HEK293 (cell line): ENCODE measurements at regions not wholly inside any gene's neighbourhood (a gene's known extent, or its start where the extent isn't known, plus 50 kb on each side); places are given as distances from the start of the nearest gene placed in this dataset.

Experiments
- CTCF ChIA-PET: fragments of 350-600 bp; formaldehyde crosslinking; extraction: SDS; loops from one replicate; lab custom pipeline; 2021; ENCODE audit warnings: antibody characterized with exemption; lab: Yijun Ruan, JAX
- POLR2A ChIA-PET: fragments of 300-600 bp; formaldehyde crosslinking; extraction: SDS; loops from one replicate; lab custom pipeline; 2020; ENCODE audit warnings: antibody characterized with exemption, inconsistent platforms; lab: Yijun Ruan, JAX
- H3K27ac ChIP-seq: fragments of 200-500 bp; sonication (Bioruptor generic); 2 replicates; pipeline ENCODE4 v1.5.1; 2014; ENCODE audit warnings: low read depth, low read length, control low read depth, inconsistent platforms; ENCODE audit errors: extremely low read depth
- H3K36me3 ChIP-seq, 2 experiments: fragments of 200-500 bp in 1 of 2; sonication (Bioruptor generic) in 1 of 2; 1 replicate in 1 of 2; 2 replicates in 1 of 2; pipeline ENCODE4 v1.5.1; 2014 to 2017; ENCODE audit warnings: inconsistent platforms in 2 of 2, low read length in 2 of 2; ENCODE audit not compliant: control insufficient read depth in 2 of 2, insufficient read depth in 1 of 2
- H3K4me1 ChIP-seq: fragments of 200-500 bp; sonication (Bioruptor generic); 2 replicates; pipeline ENCODE4 v1.5.1; 2014; ENCODE audit warnings: mild to moderate bottlenecking, low read length, inconsistent platforms; ENCODE audit not compliant: control insufficient read depth, insufficient read depth
- H3K4me3 ChIP-seq: 2 replicates; pipeline ENCODE4 v1.5.1; 2011; ENCODE audit warnings: low read depth, mild to moderate bottlenecking, control low read depth, low read length, moderate library complexity
- H3K9me3 ChIP-seq: fragments of 200-500 bp; sonication (Bioruptor generic); 2 replicates; pipeline ENCODE4 v1.5.1; 2014; ENCODE audit warnings: low read depth, low read length, inconsistent platforms; ENCODE audit not compliant: control insufficient read depth, insufficient read depth
- SALL2 ChIP-seq: fragments of 450-650 bp; formaldehyde crosslinking; IDR thresholded peaks from 2 replicates; pipeline ENCODE4 v1.5.0; 2017; ENCODE audit warnings: missing biosample characterization, mild to moderate bottlenecking, missing genetic modification characterization, borderline replicate concordance
- ZBTB17 ChIP-seq: fragments of 450-650 bp; formaldehyde crosslinking; IDR thresholded peaks from 2 replicates; pipeline ENCODE4 v1.5.1; 2016; ENCODE audit warnings: missing biosample characterization, missing genetic modification characterization
- ZNF248 ChIP-seq: fragments of 450-650 bp; formaldehyde crosslinking; IDR thresholded peaks from 2 replicates; pipeline ENCODE4 v1.5.1; 2017; ENCODE audit warnings: missing biosample characterization, missing genetic modification characterization
- ZNF266 ChIP-seq: fragments of 450-650 bp; formaldehyde crosslinking; IDR thresholded peaks from 2 replicates; pipeline ENCODE4 v1.5.1; 2016; ENCODE audit warnings: missing biosample characterization, missing genetic modification characterization, low read depth
- ZNF548 ChIP-seq: fragments of 450-650 bp; formaldehyde crosslinking; IDR thresholded peaks from 2 replicates; pipeline ENCODE4 v1.5.1; 2016; ENCODE audit warnings: missing biosample characterization, missing genetic modification characterization
- ZNF549 ChIP-seq: fragments of 450-650 bp; IDR thresholded peaks from 2 replicates; pipeline ENCODE4 v1.5.1; 2018; ENCODE audit warnings: missing biosample characterization, missing genetic modification characterization, mild to moderate bottlenecking, inconsistent platforms, moderate library complexity
- ZNF664 ChIP-seq: fragments of 450-650 bp; formaldehyde crosslinking; IDR thresholded peaks from 2 replicates; pipeline ENCODE4 v1.5.1; 2016; ENCODE audit warnings: missing biosample characterization, missing genetic modification characterization
- ZNF670 ChIP-seq: fragments of 450-650 bp; formaldehyde crosslinking; IDR thresholded peaks from 2 replicates; pipeline ENCODE4 v1.5.1; 2016; ENCODE audit warnings: missing biosample characterization, missing genetic modification characterization, low read depth
- ZNF701 ChIP-seq: fragments of 450-650 bp; formaldehyde crosslinking; IDR thresholded peaks from 2 replicates; pipeline ENCODE4 v1.5.1; 2016; ENCODE audit warnings: missing biosample characterization, missing genetic modification characterization
- TF ChIP-seq, protein P1 (sequence below): fragments of 450-650 bp; formaldehyde crosslinking; IDR thresholded peaks from 2 replicates; pipeline ENCODE4 v1.5.1; 2016; ENCODE audit warnings: missing biosample characterization, missing genetic modification characterization
- TF ChIP-seq, protein P2 (sequence below): fragments of 450-650 bp; formaldehyde crosslinking; IDR thresholded peaks from 2 replicates; pipeline ENCODE4 v1.5.1; 2016; ENCODE audit warnings: missing biosample characterization, missing genetic modification characterization
- TF ChIP-seq, protein P3 (sequence below): fragments of 450-650 bp; formaldehyde crosslinking; IDR thresholded peaks from 2 replicates; pipeline ENCODE4 v1.5.1; 2016; ENCODE audit warnings: missing biosample characterization, missing genetic modification characterization
- TF ChIP-seq, protein P4 (sequence below): fragments of 450-650 bp; formaldehyde crosslinking; IDR thresholded peaks from 2 replicates; pipeline ENCODE4 v1.5.1; 2016; ENCODE audit warnings: missing biosample characterization, missing genetic modification characterization
- TF ChIP-seq, protein P5 (sequence below): fragments of 450-650 bp; formaldehyde crosslinking; IDR thresholded peaks from 2 replicates; pipeline ENCODE4 v1.5.1; 2017; ENCODE audit warnings: missing biosample characterization, missing genetic modification characterization
- TF ChIP-seq, protein P6 (sequence below): fragments of 450-650 bp; formaldehyde crosslinking; IDR thresholded peaks from 2 replicates; pipeline ENCODE4 v1.5.1; 2016; ENCODE audit warnings: missing biosample characterization, missing genetic modification characterization, borderline replicate concordance
- TF ChIP-seq, protein P7 (sequence below): fragments of 450-650 bp; formaldehyde crosslinking; IDR thresholded peaks from 2 replicates; pipeline ENCODE4 v1.5.1; 2016; ENCODE audit warnings: missing biosample characterization, missing genetic modification characterization, borderline replicate concordance
- TF ChIP-seq, protein P8 (sequence below): fragments of 450-650 bp; formaldehyde crosslinking; IDR thresholded peaks from 2 replicates; pipeline ENCODE4 v1.5.1; 2016; ENCODE audit warnings: missing biosample characterization, missing genetic modification characterization

DNA sequence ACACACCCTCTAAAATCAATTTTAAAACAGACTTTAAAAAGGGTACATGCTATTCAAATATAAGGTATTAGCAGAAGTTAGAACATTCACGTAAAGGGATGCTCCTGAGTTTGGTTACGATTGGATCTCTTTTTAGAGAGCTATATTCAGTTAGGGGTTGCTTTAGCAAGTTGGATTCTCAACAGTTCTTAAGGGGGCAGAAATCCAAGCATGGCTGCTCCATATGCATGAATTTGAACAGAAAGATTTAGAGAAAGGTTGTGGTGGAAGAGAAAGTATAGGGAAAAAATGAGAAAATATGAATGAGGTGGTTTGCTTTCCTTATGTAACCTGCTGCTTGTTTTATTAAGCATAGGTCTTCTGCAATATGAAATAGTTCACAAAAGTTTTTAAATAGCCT lies 855.1 kb downstream of the SORCS1 start:
- Histone ChIP-seq H3K36me3 (no peaks in the 10 kb centered on the region), H3K4me3 (no peak overlapping the region), H3K4me1 (no peaks in the 10 kb centered on the region), H3K27ac (no peak overlapping the region), H3K9me3 (no peaks in the 10 kb centered on the region)
- POLR2A ChIA-PET: no interaction called here
- CTCF ChIA-PET: no interaction called here
- no peak for TF ChIP-seq ZNF670
- TF ChIP-seq, protein P1, sequence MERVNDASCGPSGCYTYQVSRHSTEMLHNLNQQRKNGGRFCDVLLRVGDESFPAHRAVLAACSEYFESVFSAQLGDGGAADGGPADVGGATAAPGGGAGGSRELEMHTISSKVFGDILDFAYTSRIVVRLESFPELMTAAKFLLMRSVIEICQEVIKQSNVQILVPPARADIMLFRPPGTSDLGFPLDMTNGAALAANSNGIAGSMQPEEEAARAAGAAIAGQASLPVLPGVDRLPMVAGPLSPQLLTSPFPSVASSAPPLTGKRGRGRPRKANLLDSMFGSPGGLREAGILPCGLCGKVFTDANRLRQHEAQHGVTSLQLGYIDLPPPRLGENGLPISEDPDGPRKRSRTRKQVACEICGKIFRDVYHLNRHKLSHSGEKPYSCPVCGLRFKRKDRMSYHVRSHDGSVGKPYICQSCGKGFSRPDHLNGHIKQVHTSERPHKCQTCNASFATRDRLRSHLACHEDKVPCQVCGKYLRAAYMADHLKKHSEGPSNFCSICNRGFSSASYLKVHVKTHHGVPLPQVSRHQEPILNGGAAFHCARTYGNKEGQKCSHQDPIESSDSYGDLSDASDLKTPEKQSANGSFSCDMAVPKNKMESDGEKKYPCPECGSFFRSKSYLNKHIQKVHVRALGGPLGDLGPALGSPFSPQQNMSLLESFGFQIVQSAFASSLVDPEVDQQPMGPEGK (tag by site-specific recombination): no peak
- TF ChIP-seq, protein P2, sequence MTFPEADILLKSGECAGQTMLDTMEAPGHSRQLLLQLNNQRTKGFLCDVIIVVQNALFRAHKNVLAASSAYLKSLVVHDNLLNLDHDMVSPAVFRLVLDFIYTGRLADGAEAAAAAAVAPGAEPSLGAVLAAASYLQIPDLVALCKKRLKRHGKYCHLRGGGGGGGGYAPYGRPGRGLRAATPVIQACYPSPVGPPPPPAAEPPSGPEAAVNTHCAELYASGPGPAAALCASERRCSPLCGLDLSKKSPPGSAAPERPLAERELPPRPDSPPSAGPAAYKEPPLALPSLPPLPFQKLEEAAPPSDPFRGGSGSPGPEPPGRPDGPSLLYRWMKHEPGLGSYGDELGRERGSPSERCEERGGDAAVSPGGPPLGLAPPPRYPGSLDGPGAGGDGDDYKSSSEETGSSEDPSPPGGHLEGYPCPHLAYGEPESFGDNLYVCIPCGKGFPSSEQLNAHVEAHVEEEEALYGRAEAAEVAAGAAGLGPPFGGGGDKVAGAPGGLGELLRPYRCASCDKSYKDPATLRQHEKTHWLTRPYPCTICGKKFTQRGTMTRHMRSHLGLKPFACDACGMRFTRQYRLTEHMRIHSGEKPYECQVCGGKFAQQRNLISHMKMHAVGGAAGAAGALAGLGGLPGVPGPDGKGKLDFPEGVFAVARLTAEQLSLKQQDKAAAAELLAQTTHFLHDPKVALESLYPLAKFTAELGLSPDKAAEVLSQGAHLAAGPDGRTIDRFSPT (tag by site-specific recombination): no peak
- TF ChIP-seq ZNF548 (tag by site-specific recombination): no peak
- TF ChIP-seq, protein P3, sequence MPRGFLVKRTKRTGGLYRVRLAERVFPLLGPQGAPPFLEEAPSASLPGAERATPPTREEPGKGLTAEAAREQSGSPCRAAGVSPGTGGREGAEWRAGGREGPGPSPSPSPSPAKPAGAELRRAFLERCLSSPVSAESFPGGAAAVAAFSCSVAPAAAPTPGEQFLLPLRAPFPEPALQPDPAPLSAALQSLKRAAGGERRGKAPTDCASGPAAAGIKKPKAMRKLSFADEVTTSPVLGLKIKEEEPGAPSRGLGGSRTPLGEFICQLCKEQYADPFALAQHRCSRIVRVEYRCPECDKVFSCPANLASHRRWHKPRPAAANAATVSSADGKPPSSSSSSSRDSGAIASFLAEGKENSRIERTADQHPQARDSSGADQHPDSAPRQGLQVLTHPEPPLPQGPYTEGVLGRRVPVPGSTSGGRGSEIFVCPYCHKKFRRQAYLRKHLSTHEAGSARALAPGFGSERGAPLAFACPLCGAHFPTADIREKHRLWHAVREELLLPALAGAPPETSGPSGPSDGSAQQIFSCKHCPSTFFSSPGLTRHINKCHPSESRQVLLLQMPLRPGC (tag by site-specific recombination): no peak
- TF ChIP-seq, protein P4, sequence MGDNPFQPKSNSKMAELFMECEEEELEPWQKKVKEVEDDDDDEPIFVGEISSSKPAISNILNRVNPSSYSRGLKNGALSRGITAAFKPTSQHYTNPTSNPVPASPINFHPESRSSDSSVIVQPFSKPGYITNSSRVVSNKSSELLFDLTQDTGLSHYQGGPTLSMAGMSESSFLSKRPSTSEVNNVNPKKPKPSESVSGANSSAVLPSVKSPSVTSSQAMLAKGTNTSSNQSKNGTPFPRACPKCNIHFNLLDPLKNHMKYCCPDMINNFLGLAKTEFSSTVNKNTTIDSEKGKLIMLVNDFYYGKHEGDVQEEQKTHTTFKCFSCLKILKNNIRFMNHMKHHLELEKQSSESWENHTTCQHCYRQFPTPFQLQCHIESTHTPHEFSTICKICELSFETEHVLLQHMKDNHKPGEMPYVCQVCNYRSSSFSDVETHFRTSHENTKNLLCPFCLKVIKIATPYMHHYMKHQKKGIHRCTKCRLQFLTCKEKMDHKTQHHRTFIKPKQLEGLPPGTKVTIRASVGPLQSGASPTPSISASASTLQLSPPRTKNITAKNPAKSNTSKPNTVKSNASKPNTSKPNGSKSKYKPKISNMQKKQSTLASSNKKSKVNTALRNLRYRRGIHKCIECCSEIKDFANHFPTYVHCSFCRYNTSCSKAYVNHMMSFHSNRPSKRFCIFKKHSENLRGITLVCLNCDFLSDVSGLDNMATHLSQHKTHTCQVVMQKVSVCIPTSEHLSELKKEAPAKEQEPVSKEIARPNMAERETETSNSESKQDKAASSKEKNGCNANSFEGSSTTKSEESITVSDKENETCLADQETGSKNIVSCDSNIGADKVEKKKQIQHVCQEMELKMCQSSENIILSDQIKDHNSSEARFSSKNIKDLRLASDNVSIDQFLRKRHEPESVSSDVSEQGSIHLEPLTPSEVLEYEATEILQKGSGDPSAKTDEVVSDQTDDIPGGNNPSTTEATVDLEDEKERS (tag by site-specific recombination): no peak
- no peak for TF ChIP-seq ZNF549 (tag by site-specific recombination)
- TF ChIP-seq, protein P5, sequence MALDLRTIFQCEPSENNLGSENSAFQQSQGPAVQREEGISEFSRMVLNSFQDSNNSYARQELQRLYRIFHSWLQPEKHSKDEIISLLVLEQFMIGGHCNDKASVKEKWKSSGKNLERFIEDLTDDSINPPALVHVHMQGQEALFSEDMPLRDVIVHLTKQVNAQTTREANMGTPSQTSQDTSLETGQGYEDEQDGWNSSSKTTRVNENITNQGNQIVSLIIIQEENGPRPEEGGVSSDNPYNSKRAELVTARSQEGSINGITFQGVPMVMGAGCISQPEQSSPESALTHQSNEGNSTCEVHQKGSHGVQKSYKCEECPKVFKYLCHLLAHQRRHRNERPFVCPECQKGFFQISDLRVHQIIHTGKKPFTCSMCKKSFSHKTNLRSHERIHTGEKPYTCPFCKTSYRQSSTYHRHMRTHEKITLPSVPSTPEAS (tag by site-specific recombination): no peak
- TF ChIP-seq, protein P6, sequence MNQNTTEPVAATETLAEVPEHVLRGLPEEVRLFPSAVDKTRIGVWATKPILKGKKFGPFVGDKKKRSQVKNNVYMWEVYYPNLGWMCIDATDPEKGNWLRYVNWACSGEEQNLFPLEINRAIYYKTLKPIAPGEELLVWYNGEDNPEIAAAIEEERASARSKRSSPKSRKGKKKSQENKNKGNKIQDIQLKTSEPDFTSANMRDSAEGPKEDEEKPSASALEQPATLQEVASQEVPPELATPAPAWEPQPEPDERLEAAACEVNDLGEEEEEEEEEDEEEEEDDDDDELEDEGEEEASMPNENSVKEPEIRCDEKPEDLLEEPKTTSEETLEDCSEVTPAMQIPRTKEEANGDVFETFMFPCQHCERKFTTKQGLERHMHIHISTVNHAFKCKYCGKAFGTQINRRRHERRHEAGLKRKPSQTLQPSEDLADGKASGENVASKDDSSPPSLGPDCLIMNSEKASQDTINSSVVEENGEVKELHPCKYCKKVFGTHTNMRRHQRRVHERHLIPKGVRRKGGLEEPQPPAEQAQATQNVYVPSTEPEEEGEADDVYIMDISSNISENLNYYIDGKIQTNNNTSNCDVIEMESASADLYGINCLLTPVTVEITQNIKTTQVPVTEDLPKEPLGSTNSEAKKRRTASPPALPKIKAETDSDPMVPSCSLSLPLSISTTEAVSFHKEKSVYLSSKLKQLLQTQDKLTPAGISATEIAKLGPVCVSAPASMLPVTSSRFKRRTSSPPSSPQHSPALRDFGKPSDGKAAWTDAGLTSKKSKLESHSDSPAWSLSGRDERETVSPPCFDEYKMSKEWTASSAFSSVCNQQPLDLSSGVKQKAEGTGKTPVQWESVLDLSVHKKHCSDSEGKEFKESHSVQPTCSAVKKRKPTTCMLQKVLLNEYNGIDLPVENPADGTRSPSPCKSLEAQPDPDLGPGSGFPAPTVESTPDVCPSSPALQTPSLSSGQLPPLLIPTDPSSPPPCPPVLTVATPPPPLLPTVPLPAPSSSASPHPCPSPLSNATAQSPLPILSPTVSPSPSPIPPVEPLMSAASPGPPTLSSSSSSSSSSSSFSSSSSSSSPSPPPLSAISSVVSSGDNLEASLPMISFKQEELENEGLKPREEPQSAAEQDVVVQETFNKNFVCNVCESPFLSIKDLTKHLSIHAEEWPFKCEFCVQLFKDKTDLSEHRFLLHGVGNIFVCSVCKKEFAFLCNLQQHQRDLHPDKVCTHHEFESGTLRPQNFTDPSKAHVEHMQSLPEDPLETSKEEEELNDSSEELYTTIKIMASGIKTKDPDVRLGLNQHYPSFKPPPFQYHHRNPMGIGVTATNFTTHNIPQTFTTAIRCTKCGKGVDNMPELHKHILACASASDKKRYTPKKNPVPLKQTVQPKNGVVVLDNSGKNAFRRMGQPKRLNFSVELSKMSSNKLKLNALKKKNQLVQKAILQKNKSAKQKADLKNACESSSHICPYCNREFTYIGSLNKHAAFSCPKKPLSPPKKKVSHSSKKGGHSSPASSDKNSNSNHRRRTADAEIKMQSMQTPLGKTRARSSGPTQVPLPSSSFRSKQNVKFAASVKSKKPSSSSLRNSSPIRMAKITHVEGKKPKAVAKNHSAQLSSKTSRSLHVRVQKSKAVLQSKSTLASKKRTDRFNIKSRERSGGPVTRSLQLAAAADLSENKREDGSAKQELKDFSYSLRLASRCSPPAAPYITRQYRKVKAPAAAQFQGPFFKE (tag by site-specific recombination): no peak
- TF ChIP-seq ZNF664 (tag by site-specific recombination): no peak
- no peak for TF ChIP-seq SALL2 (tag by site-specific recombination)
- TF ChIP-seq, protein P7, sequence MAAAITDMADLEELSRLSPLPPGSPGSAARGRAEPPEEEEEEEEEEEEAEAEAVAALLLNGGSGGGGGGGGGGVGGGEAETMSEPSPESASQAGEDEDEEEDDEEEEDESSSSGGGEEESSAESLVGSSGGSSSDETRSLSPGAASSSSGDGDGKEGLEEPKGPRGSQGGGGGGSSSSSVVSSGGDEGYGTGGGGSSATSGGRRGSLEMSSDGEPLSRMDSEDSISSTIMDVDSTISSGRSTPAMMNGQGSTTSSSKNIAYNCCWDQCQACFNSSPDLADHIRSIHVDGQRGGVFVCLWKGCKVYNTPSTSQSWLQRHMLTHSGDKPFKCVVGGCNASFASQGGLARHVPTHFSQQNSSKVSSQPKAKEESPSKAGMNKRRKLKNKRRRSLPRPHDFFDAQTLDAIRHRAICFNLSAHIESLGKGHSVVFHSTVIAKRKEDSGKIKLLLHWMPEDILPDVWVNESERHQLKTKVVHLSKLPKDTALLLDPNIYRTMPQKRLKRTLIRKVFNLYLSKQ (tag by site-specific recombination): no peak
- TF ChIP-seq ZNF701 (tag by site-specific recombination): no peak
- no peak for TF ChIP-seq ZNF248
- no peak for TF ChIP-seq ZBTB17
- no peak for TF ChIP-seq ZNF266 (tag by site-specific recombination)
- TF ChIP-seq, protein P8, sequence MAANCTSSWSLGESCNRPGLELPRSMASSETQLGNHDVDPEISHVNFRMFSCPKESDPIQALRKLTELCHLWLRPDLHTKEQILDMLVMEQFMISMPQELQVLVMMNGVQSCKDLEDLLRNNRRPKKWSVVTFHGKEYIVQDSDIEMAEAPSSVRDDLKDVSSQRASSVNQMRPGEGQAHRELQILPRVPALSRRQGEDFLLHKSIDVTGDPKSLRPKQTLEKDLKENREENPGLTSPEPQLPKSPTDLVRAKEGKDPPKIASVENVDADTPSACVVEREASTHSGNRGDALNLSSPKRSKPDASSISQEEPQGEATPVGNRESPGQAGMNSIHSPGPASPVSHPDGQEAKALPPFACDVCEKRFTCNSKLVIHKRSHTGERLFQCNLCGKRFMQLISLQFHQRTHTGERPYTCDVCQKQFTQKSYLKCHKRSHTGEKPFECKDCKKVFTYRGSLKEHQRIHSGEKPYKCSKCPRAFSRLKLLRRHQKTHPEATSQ (tag by site-specific recombination): no peak
